GM18907 (cell line): ENCODE measurements at regions not wholly inside any gene's neighbourhood (a gene's known extent, or its start where the extent isn't known, plus 50 kb on each side); places are given as distances from the start of the nearest gene placed in this dataset.

Source experiments
- ATAC-seq: cut with Tn5 transposase; IDR thresholded peaks from one replicate; pipeline ENCODE4 v1.9.1; 2021; ENCODE audit warnings: mild to moderate bottlenecking, moderate library complexity; ENCODE audit not compliant: unreplicated experiment

DNA sequence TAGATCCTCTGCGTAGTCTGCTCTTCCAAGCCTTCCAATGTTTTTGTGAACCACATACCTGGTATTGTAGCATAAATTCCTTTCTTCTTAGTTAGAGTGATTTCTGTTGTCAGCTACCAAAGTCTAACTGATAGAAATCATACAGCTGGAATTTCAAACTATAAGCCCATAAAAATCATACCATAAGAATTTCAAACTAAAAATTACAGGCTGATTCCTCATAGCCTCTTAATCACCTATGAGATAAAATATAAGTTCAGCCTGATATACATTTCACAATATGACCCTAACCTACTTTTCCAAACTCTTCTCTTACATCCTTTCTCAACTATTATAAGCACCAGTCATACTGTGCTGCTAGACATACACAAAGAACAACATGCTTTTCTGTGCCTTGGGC, 64.8 kb downstream of the PTHLH start:
- ATAC-seq, result no peak

DNA sequence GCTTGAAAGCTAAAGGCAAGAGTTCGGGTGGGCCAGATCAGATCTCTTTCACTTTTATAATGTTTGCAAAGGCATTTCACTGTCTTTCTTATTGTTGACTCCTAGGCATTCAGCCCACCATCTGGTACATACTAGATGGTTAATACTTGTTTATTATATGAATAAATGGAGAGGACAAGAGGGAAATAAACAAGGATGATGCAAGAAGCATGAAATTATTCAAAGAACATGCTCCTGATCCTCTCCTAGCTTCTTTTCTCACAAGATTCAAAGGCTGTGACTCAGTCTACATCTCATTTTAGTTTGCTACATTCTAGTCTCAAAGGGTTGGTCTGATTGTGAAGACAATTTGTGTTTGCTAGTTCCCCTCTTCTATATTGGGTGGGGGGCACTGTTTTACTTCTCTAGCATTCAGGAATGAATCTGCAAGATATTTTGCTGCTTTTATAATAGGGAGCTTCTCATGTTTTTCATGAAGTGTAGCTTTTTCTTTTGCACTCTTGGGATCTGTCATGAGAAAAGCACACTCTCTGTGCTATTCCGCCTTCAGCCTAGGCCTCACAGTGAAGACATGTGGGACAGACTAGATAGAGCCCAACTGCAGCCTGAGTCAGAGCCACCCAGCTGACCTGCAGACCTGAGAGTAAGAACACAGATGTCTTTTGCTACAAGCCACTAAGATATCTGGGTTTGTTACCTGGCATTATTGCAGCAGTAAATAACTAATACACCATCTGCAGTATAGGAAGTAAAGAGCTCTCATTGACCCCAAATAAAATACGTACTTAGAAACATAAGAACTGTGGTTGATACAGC, 65.7 kb downstream of the PTHLH start:
- no peak for ATAC-seq

DNA sequence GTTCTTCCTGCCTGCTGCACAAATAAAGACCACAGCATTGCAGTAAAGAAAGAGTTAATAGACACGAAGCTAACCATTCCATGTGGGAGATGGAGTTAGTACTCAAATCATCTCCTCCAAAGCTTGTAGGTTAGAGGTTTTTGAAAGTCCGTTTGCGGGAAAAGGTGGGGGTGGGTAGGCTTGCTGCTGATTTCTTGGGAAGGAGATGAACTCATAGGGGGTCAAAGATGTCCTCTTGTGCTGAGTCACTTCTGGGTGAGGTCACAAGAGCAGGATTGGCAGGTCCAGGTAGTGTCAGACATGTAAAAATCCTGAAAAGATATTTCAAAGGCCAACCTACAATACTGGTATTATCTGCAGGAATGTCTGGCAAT, 66.4 kb downstream of the PTHLH start:
- ATAC-seq, result no peak

DNA sequence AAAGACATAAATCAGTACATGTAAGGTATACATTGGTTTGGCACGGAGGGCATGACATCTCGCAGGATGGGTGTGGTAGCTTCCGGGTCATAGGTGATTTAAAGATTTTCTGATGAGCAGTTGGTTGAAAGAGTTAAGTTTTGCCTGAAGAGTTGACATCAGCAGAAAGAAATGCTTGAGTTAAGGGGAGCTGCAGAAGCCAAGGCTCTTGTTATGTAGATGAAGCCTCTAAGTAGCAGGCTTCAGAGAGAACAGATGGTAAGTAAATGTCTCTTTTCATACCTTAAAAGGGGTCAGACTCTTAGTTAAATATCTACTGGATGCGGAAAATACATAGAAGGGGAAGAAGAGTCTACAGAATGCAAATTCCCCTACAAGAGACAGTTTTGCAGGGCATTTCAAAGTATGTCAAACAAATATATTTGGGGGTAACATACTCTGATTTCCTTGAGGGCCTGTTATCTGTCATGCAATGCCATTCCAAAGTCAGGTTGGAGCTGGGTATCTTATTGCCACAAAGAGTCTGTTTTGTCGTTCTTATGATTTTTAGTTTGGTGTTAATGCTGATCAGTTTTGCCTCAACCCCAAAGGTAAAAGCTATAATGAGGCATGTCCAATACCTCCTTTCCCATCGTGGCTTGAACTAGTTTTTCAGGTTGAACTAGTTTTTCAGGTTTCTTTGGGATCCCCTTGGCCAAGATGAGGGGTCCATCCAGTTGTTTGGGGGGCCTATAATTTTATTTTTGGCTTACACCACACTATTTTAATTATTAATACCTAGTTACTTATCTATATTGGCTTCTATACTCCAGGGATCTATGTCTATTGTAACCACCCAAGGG, 67.0 kb downstream of the PTHLH start:
- ATAC-seq, result no peak

DNA sequence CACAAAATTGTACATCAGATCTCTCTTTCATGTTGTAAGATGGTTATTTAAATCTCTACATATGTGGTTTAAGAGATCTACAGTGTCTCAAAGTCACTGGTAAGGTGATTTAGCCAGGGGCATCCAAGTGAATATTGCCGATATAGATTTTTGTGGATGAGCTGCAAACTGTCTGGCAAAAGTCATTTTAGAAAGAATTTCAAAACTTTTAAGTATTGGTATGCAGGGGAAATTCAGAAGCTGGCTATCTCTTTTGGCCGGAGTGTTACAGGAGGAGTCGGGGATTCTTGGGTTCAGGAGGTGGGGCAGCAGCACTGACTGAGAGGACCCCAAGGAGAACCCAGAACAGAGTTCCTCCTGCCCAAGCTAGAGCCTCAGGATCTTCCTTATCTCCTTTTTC, 69.9 kb downstream of the PTHLH start:
- no peak for ATAC-seq

DNA sequence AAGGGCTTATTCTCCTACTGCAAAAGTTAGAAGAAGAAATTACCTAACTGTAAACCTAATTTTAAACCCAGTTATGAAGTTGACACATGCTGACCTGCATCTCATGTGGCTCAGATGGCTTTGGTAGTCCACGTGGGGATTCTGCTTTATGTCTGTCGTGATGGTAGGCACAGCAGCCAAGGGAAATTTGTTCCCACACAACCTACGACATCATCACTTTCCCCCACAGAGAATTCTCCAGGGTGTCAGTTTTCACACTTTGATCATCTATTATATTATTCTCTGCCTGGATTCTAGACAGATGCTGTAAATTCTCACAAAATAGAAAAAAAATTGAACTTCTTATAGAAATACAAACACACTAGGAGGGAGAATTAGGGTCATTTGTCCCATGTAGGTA, 70.6 kb downstream of the PTHLH start:
- no peak for ATAC-seq

DNA sequence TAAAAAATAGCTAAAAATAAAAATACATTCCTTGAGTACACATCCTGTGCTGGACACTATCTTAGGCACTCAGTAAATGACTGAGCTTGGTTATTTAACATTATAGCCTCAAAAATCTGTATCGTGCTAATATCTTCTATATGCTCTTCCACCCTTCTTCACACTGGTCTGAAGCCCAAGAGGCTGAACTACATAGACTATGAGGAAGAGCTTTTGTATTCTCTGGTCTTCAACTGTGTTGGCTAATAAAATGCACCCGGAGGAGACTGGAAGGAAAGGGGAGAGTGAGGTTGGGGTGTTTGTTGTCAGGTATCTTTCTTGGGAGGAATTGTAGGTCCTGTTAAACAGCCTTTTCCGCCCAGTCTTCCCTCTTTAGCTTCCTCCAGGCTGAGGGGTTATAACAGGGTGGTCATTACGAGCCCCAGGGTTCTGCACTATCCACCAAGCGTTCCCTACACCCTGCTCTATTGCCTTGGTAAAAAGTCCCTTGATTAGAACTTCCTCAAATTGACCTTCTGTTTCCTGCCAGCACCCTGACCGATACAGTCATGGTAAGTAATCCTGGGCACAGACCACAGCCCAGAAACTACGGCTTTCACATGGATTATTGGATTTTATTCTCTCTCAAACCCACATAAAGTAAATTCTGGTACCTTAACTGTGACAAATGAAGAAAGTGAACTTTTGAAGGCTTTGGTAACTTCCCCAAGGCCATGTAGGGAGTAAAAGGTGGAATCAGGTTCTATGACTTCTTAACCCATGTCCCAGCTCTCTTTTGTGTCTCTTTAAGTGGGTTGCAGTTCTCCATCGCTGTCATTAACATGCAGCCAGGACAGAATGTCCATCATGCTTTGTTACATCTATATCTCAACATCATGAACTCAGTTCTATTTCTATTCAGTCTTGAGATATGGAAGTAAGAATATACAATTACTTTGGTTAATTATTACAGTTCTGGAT, 71.3 kb downstream of the PTHLH start:
- ATAC-seq, result no peak

DNA sequence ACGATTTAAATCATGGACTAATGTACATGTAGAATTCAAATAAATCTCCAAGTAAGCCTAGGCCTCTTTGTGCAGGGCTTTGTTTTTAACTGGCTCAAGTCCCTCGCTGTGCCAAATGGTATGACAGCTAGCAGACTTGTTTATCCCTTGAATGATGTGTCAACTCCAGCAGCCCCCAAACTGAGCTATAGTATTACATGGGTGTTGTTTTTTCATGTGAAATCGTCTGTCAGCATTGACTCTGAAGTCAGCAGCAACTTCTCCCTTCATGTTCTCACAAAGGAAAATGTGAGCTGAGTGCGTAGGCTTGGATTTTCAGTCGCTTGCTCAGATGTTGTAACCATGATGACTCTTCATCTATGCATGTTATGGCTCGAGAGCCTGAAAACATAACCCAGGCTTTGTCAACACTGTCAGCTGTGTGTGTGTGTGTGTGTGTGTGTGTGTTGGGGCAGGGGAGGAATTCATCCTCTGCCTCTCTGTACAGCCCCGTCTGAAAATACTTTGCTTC, 73.3 kb downstream of the PTHLH start:
- ATAC-seq, result no peak

DNA sequence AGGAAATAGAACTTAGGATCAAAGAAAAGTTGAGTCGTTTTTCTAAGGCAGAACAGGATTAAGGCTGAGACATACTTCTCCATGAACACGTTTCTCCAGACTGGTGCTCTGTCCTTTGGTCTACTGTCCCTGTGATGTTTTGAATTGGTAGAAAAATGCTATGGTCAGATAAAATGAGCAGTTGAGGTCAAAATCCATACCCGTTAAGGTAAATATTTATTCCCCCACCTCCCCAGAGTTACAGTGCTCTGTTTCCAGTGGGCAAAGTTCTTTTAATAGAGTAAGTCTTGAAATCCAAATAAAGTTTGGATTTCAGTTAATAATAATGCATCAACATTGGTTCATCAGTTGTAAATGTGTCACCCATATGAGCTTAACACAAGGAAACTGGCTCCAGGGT, 74.5 kb downstream of the PTHLH start:
- ATAC-seq, result no peak

DNA sequence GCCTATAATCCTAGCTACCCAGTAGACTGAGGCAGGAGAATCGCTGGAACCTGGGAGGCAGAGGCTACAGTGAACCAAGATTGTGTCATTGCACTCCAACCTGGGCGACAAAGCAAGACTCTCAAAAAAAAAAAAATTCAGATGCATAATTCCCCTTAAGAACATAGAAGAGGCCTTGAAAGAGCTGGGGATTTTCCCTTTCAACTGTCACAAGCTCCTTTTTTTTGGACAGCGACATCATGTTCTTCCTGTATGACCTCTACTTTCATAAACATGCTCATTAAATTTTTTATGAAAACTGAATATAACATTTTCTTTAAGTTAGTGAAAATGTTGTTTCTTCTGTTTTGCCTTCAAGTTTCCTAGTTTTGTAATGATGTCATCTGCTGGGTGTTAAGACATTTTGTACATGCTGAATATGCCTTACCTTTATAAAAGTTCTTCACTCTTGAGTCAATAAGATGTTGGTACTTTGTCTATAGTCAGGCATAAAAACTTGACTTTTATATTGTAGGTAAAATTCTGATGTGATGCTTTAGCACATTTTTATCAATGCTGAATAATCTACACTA, 76.0 kb downstream of the PTHLH start:
- ATAC-seq, result no peak

DNA sequence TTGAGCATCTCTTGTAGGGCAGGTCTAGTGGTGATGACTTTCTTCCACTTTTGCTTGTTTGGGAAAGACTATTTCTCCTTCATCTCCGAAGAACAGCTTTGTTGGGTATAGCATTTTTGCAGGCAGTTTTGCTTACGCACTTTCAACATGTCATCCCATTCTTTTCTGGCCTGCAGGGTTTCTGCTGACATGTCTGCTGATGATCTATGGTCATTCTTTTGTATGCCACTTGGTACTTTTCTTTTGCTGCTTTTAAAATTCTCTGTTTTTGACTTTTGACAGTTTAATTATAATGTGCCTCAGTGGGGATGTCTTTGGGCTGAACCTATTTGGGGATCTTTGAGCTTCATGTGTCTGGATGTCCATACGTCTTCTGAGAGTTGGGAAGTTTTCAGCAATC, 78.2 kb downstream of the PTHLH start:
- no peak for ATAC-seq

DNA sequence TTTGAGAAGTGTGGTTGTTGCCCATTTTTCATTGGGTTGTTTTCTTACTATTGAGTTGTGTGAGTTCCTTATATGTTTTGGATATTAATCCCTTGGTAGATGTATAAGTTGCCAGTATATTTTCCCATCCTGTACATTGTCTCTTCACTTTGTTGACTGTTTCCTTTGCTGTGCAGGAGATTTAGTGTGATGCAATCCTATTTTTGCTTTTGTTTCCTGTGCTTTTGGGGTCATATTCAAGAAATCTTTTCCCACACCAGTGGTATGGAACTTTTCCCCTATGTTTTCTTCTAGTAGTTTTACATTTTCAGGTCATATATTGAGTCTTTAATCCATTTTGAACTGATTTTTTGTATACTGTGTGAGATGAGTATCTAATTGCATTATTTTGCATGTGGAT, 92.8 kb downstream of the PTHLH start:
- ATAC-seq, result no peak

DNA sequence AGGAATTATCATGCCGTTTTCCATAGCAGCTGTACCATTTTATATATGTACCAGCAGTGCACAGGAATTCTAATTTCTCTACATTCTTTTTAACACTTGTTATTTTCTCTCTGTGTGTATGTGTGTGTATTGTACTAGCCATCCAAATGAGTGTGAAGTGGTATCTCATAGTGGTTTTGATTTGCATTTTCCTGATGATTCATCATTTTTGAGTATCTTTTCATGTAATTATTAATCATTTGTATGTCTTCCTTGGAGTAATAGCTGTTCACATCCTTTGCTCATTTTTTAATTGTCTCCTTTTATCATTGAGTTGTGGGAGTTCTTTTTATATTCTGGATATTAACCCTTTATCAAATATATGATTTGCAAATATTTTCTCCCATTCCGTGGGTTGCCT, 95.6 kb upstream of the MANSC4 start:
- no peak for ATAC-seq

DNA sequence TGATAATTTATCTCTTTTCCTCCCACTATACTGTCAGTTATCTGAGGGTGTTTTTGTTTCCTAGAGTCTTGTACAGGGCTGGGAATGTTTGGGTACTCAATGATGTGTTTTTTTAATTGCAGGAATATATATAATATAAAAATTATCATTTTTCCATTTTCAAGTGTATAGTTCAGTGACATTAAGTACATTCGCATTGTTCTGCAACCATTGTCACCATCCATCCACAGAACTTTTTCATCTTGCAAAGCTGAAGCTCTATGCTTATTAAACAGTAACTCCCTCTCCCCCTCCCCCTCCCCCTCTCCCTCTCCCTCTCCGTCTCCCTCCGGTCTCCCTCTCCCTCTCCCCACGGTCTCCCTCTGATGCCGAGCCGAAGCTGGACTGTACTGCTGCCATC, 93.0 kb upstream of the MANSC4 start:
- ATAC-seq, result no peak

DNA sequence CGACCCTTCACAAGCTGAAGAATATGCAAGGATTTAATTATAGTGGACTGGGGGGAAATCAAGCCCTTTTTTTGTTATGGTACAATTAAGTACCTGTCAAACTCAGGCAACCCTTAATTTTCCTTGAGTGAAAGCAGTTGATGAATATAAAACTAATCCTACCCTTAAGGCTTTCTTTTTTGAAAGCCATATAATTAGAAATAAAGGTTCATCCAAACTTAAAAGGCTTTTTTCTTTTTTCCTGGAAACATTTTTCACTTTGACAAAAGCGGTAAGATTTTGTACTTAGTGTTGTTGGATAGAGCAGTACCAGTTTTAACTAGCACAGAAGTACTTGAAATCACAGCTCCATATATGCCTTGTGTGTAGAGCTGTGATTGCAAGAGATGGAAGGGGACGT, 91.9 kb upstream of the MANSC4 start:
- ATAC-seq, result no peak

DNA sequence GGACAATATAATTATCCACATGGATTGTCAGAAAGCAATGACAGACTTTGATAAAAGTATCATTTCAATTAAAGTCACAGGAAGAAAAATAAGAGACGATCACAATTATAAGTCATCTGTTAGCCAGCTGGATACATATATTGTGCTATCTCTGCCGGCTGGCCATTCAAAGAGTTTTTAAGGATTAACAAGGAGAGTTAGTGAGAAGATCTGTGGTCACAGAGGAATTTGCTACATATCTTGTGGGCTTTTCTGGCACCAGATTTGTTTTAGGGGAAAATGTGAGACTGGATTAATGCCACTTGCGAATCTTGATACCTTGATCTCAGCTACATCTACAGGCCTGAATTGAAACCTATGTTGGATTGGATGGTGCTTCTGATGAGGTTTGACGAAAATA, 90.9 kb upstream of the MANSC4 start:
- ATAC-seq, result no peak

DNA sequence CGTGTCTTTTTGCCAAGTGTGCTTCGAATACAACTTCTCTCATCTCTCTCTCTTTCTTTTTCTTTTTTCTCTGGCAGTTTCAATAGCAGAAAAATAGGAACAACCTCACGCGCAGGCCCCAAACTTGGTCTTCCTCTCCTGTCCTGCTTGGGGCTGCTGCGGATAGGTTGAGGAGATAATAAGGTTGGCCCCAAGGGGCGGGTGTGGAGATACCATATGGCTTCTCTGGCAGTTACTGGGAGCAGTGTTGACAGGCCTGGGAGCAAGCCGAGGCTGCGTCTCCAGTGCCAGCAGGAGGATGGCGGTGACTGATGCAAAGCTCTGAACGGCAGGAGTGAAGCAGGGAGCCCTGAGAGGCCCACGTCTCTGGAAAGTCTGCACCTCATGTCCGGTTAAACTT, 89.5 kb upstream of the MANSC4 start:
- no peak for ATAC-seq

DNA sequence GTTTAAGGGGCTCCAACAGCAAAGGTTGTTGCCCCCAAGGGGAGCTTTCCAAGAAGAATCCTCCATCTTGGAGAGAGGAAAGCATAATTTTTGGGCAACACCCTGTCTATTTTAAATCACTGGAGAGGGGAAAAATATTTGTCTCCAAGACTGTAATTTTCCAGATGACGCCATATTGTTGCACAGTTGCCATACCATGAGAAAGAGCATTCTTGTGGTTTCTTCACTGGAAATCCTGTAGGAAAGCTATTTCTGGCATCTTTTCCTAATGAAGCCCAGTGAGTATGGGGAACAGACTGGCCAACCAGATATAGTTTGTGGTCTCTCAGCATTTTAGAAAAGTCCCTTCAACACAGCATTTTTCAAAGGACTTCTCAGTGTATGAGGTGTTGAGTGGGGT, 88.1 kb upstream of the MANSC4 start:
- no peak for ATAC-seq

DNA sequence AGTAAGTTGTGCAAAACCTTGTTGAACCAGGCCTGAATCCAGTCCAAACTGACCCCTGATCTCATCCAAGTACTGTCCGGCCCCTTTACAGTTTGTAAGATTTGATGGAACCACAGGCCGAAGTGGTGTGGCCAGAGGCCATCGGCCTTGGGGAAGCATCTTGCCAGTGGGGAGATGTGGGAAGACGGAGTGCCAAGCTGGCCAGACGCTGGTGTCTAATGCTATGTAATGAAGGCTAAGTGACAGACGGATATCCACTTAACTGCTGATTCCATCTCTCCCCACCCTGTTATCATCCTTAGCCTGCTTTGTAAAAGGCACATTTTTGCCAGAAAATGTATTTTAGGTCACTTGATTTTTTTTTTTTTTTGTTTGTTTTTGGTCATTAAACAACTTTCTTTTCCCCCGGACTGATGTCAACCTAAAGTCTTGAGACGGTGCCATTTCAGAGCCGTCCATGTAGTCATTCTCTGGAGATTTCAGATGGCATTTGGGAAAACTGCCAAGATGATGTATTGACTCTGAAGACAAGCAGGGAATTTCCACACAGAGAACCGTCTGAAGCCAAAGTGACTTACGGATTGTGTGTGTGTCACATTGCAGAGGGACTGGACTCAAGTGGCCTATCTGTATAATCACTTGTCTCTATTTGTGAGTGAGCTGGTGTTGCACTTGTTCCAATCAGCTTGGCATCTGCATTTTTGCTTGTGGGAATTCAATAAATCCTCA, 86.5 kb upstream of the MANSC4 start:
- ATAC-seq, result no peak

DNA sequence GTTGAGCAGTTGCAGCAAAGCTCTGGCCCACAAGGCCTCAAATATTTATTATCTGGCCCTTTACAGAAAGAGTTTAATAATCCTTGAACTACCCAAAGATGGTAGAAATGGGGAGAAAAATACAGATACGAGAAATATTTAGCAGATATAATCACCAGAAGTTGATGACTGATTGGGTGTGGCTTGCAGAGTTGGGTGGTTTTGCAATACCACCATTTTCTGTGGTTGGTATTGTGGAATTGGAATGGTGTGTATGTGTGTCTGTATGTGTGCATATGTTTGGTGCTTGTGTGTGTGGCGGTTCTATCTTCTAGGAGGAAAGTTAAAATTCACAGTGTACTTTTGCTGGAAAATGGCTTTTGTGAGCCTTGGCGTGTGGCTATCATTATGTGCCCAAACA, 85.4 kb upstream of the MANSC4 start:
- no peak for ATAC-seq
